Loucy (cell line): ENCODE measurements at regions not wholly inside any gene's neighbourhood (a gene's known extent, or its start where the extent isn't known, plus 50 kb on each side); places are given as distances from the start of the nearest gene placed in this dataset.

Experiments
- H2AFZ ChIP-seq: fragments of 200-600 bp; sonication (generic); 2 replicates; pipeline ENCODE4 v1.6.0; 2016; ENCODE audit warnings: antibody characterized with exemption, mild to moderate bottlenecking, low read length, moderate library complexity
- H3F3A ChIP-seq: fragments of 200-600 bp; 2 replicates; pipeline ENCODE4 v1.6.0; 2016; ENCODE audit warnings: antibody characterized with exemption, low read depth, mild to moderate bottlenecking
- H3K27me3 ChIP-seq: fragments of 200-600 bp; sonication (generic); 2 replicates; pipeline ENCODE4 v1.6.1; 2014; ENCODE audit warnings: low read length, mild to moderate bottlenecking; ENCODE audit not compliant: insufficient read depth, poor library complexity, severe bottlenecking
- H3K36me3 ChIP-seq: fragments of 200-600 bp; sonication (generic); 2 replicates; pipeline ENCODE4 v1.6.1; 2016; ENCODE audit warnings: low read length; ENCODE audit not compliant: insufficient read depth
- H3K4me1 ChIP-seq: fragments of 200-600 bp; sonication (generic); 2 replicates; pipeline ENCODE4 v1.5.1; 2014; ENCODE audit warnings: low read length, mild to moderate bottlenecking; ENCODE audit not compliant: insufficient read depth, poor library complexity, severe bottlenecking
- H3K4me2 ChIP-seq: fragments of 200-600 bp; sonication (generic); 2 replicates; pipeline ENCODE4 v1.6.0; 2014; ENCODE audit warnings: antibody characterized with exemption, low read length, low read depth, mild to moderate bottlenecking; ENCODE audit not compliant: poor library complexity, severe bottlenecking
- H3K4me3 ChIP-seq: fragments of 200-600 bp; sonication (generic); 2 replicates; pipeline ENCODE4 v1.5.1; 2014; ENCODE audit warnings: low read length, mild to moderate bottlenecking, mixed read lengths; ENCODE audit not compliant: poor library complexity, severe bottlenecking
- H3K79me2 ChIP-seq: fragments of 200-600 bp; sonication (generic); 2 replicates; pipeline ENCODE4 v1.6.1; 2014; ENCODE audit warnings: low read length; ENCODE audit not compliant: insufficient read depth
- H3K9ac ChIP-seq: fragments of 200-600 bp; sonication (generic); 2 replicates; pipeline ENCODE4 v1.6.0; 2014; ENCODE audit warnings: mild to moderate bottlenecking, low read depth, low read length, moderate library complexity; ENCODE audit not compliant: poor library complexity, severe bottlenecking
- H3K9me2 ChIP-seq: fragments of 200-600 bp; sonication (generic); replicated peaks from 2 replicates; pipeline ENCODE4 v1.6.1; 2016; ENCODE audit warnings: low read depth, low read length, mixed read lengths
- H3K9me3 ChIP-seq: fragments of 200-600 bp; sonication (generic); 2 replicates; pipeline ENCODE4 v1.6.1; 2014; ENCODE audit warnings: mild to moderate bottlenecking, antibody characterized with exemption, low read length, low read depth; ENCODE audit not compliant: insufficient read depth
- H4K20me1 ChIP-seq: fragments of 200-600 bp; sonication (generic); 2 replicates; pipeline ENCODE4 v1.6.0; 2014; ENCODE audit warnings: antibody characterized with exemption, low read length, mild to moderate bottlenecking; ENCODE audit not compliant: insufficient read depth, poor library complexity, severe bottlenecking
- EZH2phosphoT487 ChIP-seq: fragments of 200-600 bp; IDR thresholded peaks from 2 replicates; pipeline ENCODE4 v1.6.1; 2018; ENCODE audit warnings: antibody characterized with exemption, mild to moderate bottlenecking, moderate library complexity, borderline replicate concordance
- TF ChIP-seq, protein P1 (sequence below): fragments of 200-600 bp; sonication (generic); conservative IDR thresholded peaks from 2 replicates; pipeline ENCODE4 v1.5.1; 2014; ENCODE audit warnings: mild to moderate bottlenecking, antibody characterized with exemption, low read length

DNA sequence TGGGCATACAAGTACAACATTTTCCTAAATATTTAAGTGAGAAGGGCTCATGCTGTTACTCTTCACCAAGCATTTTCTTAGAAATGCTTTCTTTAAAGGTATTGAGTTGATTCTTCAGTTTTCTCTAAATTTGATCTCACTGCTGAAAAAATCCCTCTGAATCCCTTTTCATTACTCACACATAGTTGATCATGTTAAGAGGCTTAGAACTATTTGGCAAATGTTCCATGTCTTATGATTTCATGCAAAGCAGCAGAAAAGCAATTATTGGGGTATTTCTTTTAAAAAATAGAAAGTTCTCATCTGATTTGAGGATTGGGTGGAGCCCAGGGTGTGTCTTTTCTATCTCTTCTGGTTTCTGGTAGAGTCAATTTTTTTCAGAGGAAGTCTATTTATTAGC, 1079.8 kb upstream of the ZEB2 start:
- Histone ChIP-seq H3K36me3 (no peaks in the 10 kb centered on the region), H3K27me3 (no peaks in the 10 kb centered on the region), H3K79me2 (no peaks in the 10 kb centered on the region), H3K9me2 (no peaks in the 10 kb centered on the region), H3F3A (no peaks in the 10 kb centered on the region), H4K20me1 (no peaks in the 10 kb centered on the region), H3K9me3 (no peaks in the 10 kb centered on the region), H2AFZ (no peak overlapping the region), H3K9ac (no peak overlapping the region), H3K4me1 (no peaks in the 10 kb centered on the region), H3K4me2 (no peak overlapping the region), H3K4me3 (no peak overlapping the region)
- TF ChIP-seq EZH2phosphoT487 = no peak

DNA sequence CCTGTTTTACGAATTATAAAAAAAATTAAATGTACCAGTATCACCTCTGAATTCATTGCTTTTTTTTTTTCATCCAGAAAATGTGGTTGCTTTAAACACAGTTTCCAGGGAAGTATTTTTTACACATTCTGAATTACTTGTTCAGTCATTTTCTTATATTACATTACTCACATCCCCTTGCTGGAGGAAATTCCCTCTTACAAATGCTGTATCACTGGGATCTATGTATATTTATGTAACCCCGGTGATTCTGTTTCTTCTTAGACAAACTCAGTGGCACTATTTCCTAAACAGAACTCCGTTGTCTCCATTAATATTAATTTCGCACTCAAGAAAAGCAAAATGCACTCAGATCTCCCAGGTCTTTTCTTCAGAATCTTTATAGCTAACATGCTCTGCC, 1078.5 kb upstream of the ZEB2 start:
- Histone ChIP-seq H3K9me3 (no peaks in the 10 kb centered on the region), H3K4me2 (no peak overlapping the region), H3K36me3 (no peaks in the 10 kb centered on the region)

DNA sequence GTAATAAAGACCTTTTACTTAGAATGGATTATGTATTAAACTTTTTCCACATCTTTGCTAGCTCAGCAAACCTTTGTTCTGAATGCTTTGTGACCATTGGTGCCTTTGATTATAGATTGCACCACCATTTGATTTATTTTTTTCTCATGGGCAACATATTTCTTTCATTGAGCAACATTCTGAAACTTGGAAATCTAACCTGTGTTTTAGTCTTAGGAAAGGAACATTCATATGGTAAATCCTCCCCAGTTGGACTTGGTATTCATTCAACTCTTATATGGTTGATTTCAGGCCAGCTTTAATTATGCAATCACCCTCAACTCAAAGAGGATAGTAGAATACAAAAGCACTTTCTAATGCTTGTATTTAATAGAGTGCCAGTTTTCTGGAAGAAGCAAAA, 1077.9 kb upstream of the ZEB2 start:
- no peak overlapping the region for H3K9ac ChIP-seq
- H3K9me2 ChIP-seq = no peaks in the 10 kb centered on the region
- no peaks in the 10 kb centered on the region for H4K20me1 ChIP-seq
- H3K36me3 ChIP-seq = no peaks in the 10 kb centered on the region
- no peak overlapping the region for H3K4me3 ChIP-seq
- no peaks in the 10 kb centered on the region for H3F3A ChIP-seq
- H3K79me2 ChIP-seq = no peaks in the 10 kb centered on the region
- no peak overlapping the region for H2AFZ ChIP-seq
- H3K27me3 ChIP-seq = no peaks in the 10 kb centered on the region
- TF ChIP-seq, protein P1, sequence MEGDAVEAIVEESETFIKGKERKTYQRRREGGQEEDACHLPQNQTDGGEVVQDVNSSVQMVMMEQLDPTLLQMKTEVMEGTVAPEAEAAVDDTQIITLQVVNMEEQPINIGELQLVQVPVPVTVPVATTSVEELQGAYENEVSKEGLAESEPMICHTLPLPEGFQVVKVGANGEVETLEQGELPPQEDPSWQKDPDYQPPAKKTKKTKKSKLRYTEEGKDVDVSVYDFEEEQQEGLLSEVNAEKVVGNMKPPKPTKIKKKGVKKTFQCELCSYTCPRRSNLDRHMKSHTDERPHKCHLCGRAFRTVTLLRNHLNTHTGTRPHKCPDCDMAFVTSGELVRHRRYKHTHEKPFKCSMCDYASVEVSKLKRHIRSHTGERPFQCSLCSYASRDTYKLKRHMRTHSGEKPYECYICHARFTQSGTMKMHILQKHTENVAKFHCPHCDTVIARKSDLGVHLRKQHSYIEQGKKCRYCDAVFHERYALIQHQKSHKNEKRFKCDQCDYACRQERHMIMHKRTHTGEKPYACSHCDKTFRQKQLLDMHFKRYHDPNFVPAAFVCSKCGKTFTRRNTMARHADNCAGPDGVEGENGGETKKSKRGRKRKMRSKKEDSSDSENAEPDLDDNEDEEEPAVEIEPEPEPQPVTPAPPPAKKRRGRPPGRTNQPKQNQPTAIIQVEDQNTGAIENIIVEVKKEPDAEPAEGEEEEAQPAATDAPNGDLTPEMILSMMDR = no peak
- no peak for TF ChIP-seq EZH2phosphoT487
- no peaks in the 10 kb centered on the region for H3K4me1 ChIP-seq
- H3K9me3 ChIP-seq = no peaks in the 10 kb centered on the region
- no peak overlapping the region for H3K4me2 ChIP-seq

More for the DNA sequence above, 1078.5 kb upstream of the ZEB2 start:
- Histone ChIP-seq H3K9me2 (no peaks in the 10 kb centered on the region), H3K27me3 (no peaks in the 10 kb centered on the region), H4K20me1 (no peaks in the 10 kb centered on the region), H2AFZ (no peak overlapping the region), H3K79me2 (no peaks in the 10 kb centered on the region), H3K9ac (no peak overlapping the region), H3F3A (no peaks in the 10 kb centered on the region), H3K4me1 (no peaks in the 10 kb centered on the region), H3K4me3 (no peak overlapping the region)
- TF ChIP-seq, protein P1 = no peak
- TF ChIP-seq EZH2phosphoT487 = no peak

DNA sequence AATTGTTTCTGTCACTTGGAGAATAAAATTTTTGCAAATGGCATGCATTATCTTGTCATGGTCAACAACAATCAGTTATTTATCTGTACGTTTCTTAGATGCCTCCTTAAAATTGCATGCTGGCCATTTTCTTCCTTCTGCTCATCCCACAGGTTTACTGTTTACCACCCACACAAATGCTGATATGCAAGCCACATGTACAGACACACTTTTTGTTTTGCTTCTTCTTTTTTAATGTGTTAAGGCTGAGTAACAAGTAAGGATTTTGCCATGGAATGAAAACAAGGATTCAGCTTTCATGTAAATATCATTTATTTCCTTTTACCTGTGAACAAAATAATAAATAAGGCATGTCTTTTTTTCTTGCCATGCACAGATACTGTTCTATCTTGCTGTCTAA, 1077.1 kb upstream of the ZEB2 start:
- TF ChIP-seq, protein P1 = no peak
- no peak for TF ChIP-seq EZH2phosphoT487
- Histone ChIP-seq H3K9me3 (no peaks in the 10 kb centered on the region), H3K9me2 (no peaks in the 10 kb centered on the region), H3K79me2 (no peaks in the 10 kb centered on the region), H4K20me1 (no peaks in the 10 kb centered on the region), H3K4me2 (no peak overlapping the region), H3K4me1 (no peaks in the 10 kb centered on the region), H3K4me3 (no peak overlapping the region), H2AFZ (no peak overlapping the region), H3K9ac (no peak overlapping the region), H3K27me3 (no peaks in the 10 kb centered on the region), H3K36me3 (no peaks in the 10 kb centered on the region), H3F3A (no peaks in the 10 kb centered on the region)
